Panc1 (cell line): ENCODE measurements at regions not wholly inside any gene's neighbourhood (a gene's known extent, or its start where the extent isn't known, plus 50 kb on each side); places are given as distances from the start of the nearest gene placed in this dataset.
"Not testable (repeated sequence)": the region's sequence is repeated elsewhere in the genome, so short reads cannot be mapped to it uniquely, and the experiment has no call there.

Source experiments
- ATAC-seq: fragments of 200-7000 bp; cut with Tn5 transposase; 2 replicates; pipeline ENCODE4 v1.9.1; 2020; ENCODE audit warnings: mild to moderate bottlenecking, moderate library complexity
- BruUV-seq: library from RNA; stranded (reverse); fragments of 400-500 nt; replicated peaks from 2 replicates; lab custom pipeline; 2021; lab: Mats Ljungman, UMichigan
- CTCF ChIA-PET: fragments of 300-600 bp; sonication (Branson Sonifier 250); formaldehyde crosslinking; loops from one replicate; lab custom pipeline; 2022; ENCODE audit warnings: antibody characterized with exemption; lab: Charles Lee
- POLR2A ChIA-PET: fragments of 300-600 bp; sonication (Branson Sonifier 250); formaldehyde crosslinking; loops from one replicate; lab custom pipeline; 2022; ENCODE audit warnings: antibody characterized with exemption; lab: Charles Lee
- DNase-seq: peaks from one replicate; pipeline ENCODE4 v3.0.0-alpha.2; 2010; ENCODE audit warnings: low read depth, low spot score
- H3K27ac ChIP-seq: 2 replicates; pipeline ENCODE4 v1.5.1; 2011; ENCODE audit warnings: mild to moderate bottlenecking, low read length, inconsistent platforms
- H3K27me3 ChIP-seq: fragments of 200-500 bp; sonication (Bioruptor generic); 2 replicates; pipeline ENCODE4 v1.6.0; 2014; ENCODE audit warnings: low read length, inconsistent platforms; ENCODE audit not compliant: control insufficient read depth, insufficient read depth
- H3K36me3 ChIP-seq: fragments of 200-500 bp; sonication (Bioruptor generic); 2 replicates; pipeline ENCODE4 v1.5.1; 2014; ENCODE audit warnings: inconsistent platforms, mild to moderate bottlenecking, low read length, moderate library complexity; ENCODE audit not compliant: control insufficient read depth, insufficient read depth
- H3K4me1 ChIP-seq: 2 replicates; pipeline ENCODE4 v1.5.1; 2011; ENCODE audit warnings: inconsistent platforms, mild to moderate bottlenecking, low read length, moderate library complexity; ENCODE audit not compliant: control insufficient read depth, insufficient read depth
- H3K4me3 ChIP-seq, 2 experiments: 2 replicates each; pipeline ENCODE4 v1.5.1; 2011 to 2012; ENCODE audit warnings: low read depth in 2 of 2, low read length in 2 of 2, mild to moderate bottlenecking in 2 of 2, inconsistent platforms in 1 of 2, moderate library complexity in 1 of 2
- H3K9me3 ChIP-seq: fragments of 200-500 bp; sonication (Bioruptor generic); 2 replicates; pipeline ENCODE4 v1.5.1; 2014; ENCODE audit warnings: low read depth, mild to moderate bottlenecking, inconsistent platforms, low read length, moderate library complexity; ENCODE audit not compliant: control insufficient read depth, insufficient read depth
- CTCF ChIP-seq: fragments of 450-650 bp; IDR thresholded peaks from 2 replicates; pipeline ENCODE4 v1.5.1; 2017; ENCODE audit warnings: mild to moderate bottlenecking
- POLR2AphosphoS5 ChIP-seq: IDR thresholded peaks from 2 replicates; pipeline ENCODE4 v1.6.1; 2012; ENCODE audit warnings: mild to moderate bottlenecking, low read depth, low read length, moderate library complexity
- REST ChIP-seq, 2 experiments: IDR thresholded peaks; 2 replicates each; pipeline ENCODE4 v1.6.1; 2011 to 2012; ENCODE audit warnings: low read depth in 2 of 2, control low read depth in 1 of 2, low read length in 1 of 2, mild to moderate bottlenecking in 1 of 2, moderate library complexity in 1 of 2; ENCODE audit not compliant: insufficient read depth in 1 of 2
- SIN3A ChIP-seq: IDR thresholded peaks from 2 replicates; pipeline ENCODE4 v1.6.1; 2012; ENCODE audit warnings: low read depth, mild to moderate bottlenecking, low read length, moderate library complexity, borderline replicate concordance; ENCODE audit not compliant: insufficient read depth
- TCF7L2 ChIP-seq: IDR thresholded peaks from 2 replicates; pipeline ENCODE4 v1.6.1; 2011; ENCODE audit warnings: mild to moderate bottlenecking, low read depth, low read length, inconsistent platforms
- in situ Hi-C: cut with HindIII; loops from 2 replicates; pipeline ENCODE4 v1.10.0; 2016; ENCODE audit warnings: low sequenced_read_pairs, low pct_unique_long_range_greater_than_20kb
- intact Hi-C: fragments of 100-400 bp; cut with micrococcal nuclease; formaldehyde crosslinking; loops from one replicate; pipeline ENCODE4 v1.10.0; 2022; ENCODE audit not compliant: unreplicated experiment

GRCh38 chrX:114465689-114466088 lies 118.2 kb upstream of the HTR2C start:
- no peaks in the 10 kb centered on the region for H3K36me3 ChIP-seq
- POLR2A ChIA-PET: no interaction called here

GRCh38 chrX:114472008-114472407 lies 111.9 kb upstream of the HTR2C start:
- DNase-seq, in situ Hi-C loops, POLR2A ChIA-PET, CTCF ChIA-PET, ATAC-seq, H3K27ac ChIP-seq, H3K27me3 ChIP-seq, BruUV-seq, H3K4me3 ChIP-seq, H3K36me3 ChIP-seq, intact Hi-C loops, H3K9me3 ChIP-seq, H3K4me1 ChIP-seq: not testable (repeated sequence)

More at GRCh38 chrX:114465689-114466088, 118.2 kb upstream of the HTR2C start:
- in situ Hi-C loops: no loop called here
- H3K4me1 ChIP-seq: no peaks in the 10 kb centered on the region
- no peak for DNase-seq
- no peak overlapping the region for H3K4me3 ChIP-seq
- no peaks in the 10 kb centered on the region for H3K27me3 ChIP-seq
- H3K27ac ChIP-seq: no peak overlapping the region
- CTCF ChIA-PET: interaction anchor here (0.8 kb wide), 1 partner anchor 212 kb away, joined by 3 read pairs; no protein-coding TSS in a partner anchor
- no peak for ATAC-seq
- no peak for TF ChIP-seq POLR2AphosphoS5
- TF ChIP-seq REST (IDR thresholded peaks at IDR 0.05; ENCODE audit: insufficient read depth in 1 of 2, low read depth in 2 of 2, low read length in 1 of 2): no peak
- no peak for TF ChIP-seq SIN3A
- no peak for TF ChIP-seq TCF7L2
- no peak for TF ChIP-seq CTCF
- no TSS peak for BruUV-seq
- no peaks in the 10 kb centered on the region for H3K9me3 ChIP-seq
- intact Hi-C loops: no loop called here

- intact Hi-C loops: no loop called here
- in situ Hi-C loops: no loop called here
- BruUV-seq: no TSS peak
Observed at GRCh38 chrX:114472788-114473187, 111.1 kb upstream of the HTR2C start.

More at GRCh38 chrX:114472788-114473187, 111.1 kb upstream of the HTR2C start:
- no peak for ATAC-seq
- TF ChIP-seq POLR2AphosphoS5 (no peak), TCF7L2 (no peak), CTCF (no peak), REST (IDR thresholded peaks at IDR 0.05; ENCODE audit: insufficient read depth in 1 of 2, low read depth in 2 of 2, low read length in 1 of 2) (no peak)
- Histone ChIP-seq H3K9me3 (no peaks in the 10 kb centered on the region), H3K27me3 (no peaks in the 10 kb centered on the region), H3K36me3 (no peaks in the 10 kb centered on the region), H3K27ac (no peak overlapping the region), H3K4me3 (no peak overlapping the region), H3K4me1 (no peaks in the 10 kb centered on the region)
- POLR2A ChIA-PET: no interaction called here
- DNase-seq: no peak
- CTCF ChIA-PET: no interaction called here
